ENCODE measurements at regions not wholly inside any gene's neighbourhood (a gene's known extent, or its start where the extent isn't known, plus 50 kb on each side); places are given as distances from the start of the nearest gene placed in this dataset.
A peak's percentile ranks its signal among the peaks of the same experiment; 100 is the strongest.

- ATAC-seq: no peak
- H3K27ac Mint-ChIP-seq: no peak overlapping the region
- H3K36me3 Mint-ChIP-seq: no peaks in the 10 kb centered on the region
- H3K9me3 Mint-ChIP-seq: no peaks in the 10 kb centered on the region
- DNase-seq (ENCODE audit: low spot score in 2 of 2): no peak
These were observed 129.5 kb downstream of the TMEM26 start for GRCh38 chr10:61323726-61324125.

GRCh38 chr10:61321041-61321857 lies 131.9 kb downstream of the TMEM26 start:
- DNase-seq (ENCODE audit: low spot score in 2 of 2): no peak
- Mint-ChIP-seq H3K27ac (no peak overlapping the region), H3K36me3 (no peaks in the 10 kb centered on the region), H3K9me3 (no peaks in the 10 kb centered on the region)
- no peak for ATAC-seq

- no peaks in the 10 kb centered on the region for H3K9me3 Mint-ChIP-seq
- no peak for ATAC-seq
- DNase-seq (ENCODE audit: low spot score in 2 of 2): no peak
- no peaks in the 10 kb centered on the region for H3K36me3 Mint-ChIP-seq
- H3K27ac Mint-ChIP-seq: no peak overlapping the region
These were observed 133.0 kb downstream of the TMEM26 start for GRCh38 chr10:61320257-61320587.

GRCh38 chr10:61319386-61320256 lies 133.6 kb downstream of the TMEM26 start:
- no peaks in the 10 kb centered on the region for H3K36me3 Mint-ChIP-seq
- ATAC-seq: no peak
- no peak overlapping the region for H3K27ac Mint-ChIP-seq

GRCh38 chr10:61318429-61318828 lies 134.8 kb downstream of the TMEM26 start:
- DNase-seq (ENCODE audit: low spot score in 2 of 2) (no peak), ATAC-seq (no peak)
- Mint-ChIP-seq H3K27ac (no peak overlapping the region), H3K9me3 (no peaks in the 10 kb centered on the region), H3K36me3 (no peaks in the 10 kb centered on the region)

More at GRCh38 chr10:61319386-61320256, 133.6 kb downstream of the TMEM26 start:
- no peak for DNase-seq (ENCODE audit: low spot score in 2 of 2)
- H3K9me3 Mint-ChIP-seq: no peaks in the 10 kb centered on the region

- no peaks in the 10 kb centered on the region for H3K36me3 Mint-ChIP-seq
- no peak for ATAC-seq
- no peaks in the 10 kb centered on the region for H3K9me3 Mint-ChIP-seq
- DNase-seq (ENCODE audit: low spot score in 2 of 2): no peak
- H3K27ac Mint-ChIP-seq: no peak overlapping the region
These were observed 135.5 kb downstream of the TMEM26 start for GRCh38 chr10:61317706-61318105.

GRCh38 chr10:61316676-61317265 lies 136.4 kb downstream of the TMEM26 start:
- Mint-ChIP-seq H3K36me3 (no peaks in the 10 kb centered on the region), H3K9me3 (no peaks in the 10 kb centered on the region), H3K27ac (no peak overlapping the region)
- ATAC-seq (no peak), DNase-seq (ENCODE audit: low spot score in 2 of 2) (no peak)

- no peaks in the 10 kb centered on the region for H3K9me3 Mint-ChIP-seq
- ATAC-seq: no peak
These were observed 138.9 kb downstream of the TMEM26 start for GRCh38 chr10:61314273-61314672.

GRCh38 chr10:61313460-61313859 lies 139.7 kb downstream of the TMEM26 start:
- Mint-ChIP-seq H3K9me3 (no peaks in the 10 kb centered on the region), H3K27ac (peak overlapping the region; percentile 9 to 33), H3K36me3 (no peaks in the 10 kb centered on the region)
- DNase-seq (ENCODE audit: low spot score in 2 of 2): no peak
- ATAC-seq: no peak

More at GRCh38 chr10:61314273-61314672, 138.9 kb downstream of the TMEM26 start:
- DNase-seq (ENCODE audit: low spot score in 2 of 2): no peak
- Mint-ChIP-seq H3K27ac (no peak overlapping the region), H3K36me3 (no peaks in the 10 kb centered on the region)

- ATAC-seq (no peak), DNase-seq (ENCODE audit: low spot score in 2 of 2) (no peak)
- H3K36me3 Mint-ChIP-seq: no peaks in the 10 kb centered on the region
- H3K9me3 Mint-ChIP-seq: peaks cover 0 to 3% of the 10 kb centered on the region in 2 donors
- no peak overlapping the region for H3K27ac Mint-ChIP-seq
These were observed 148.4 kb downstream of the TMEM26 start for GRCh38 chr10:61304746-61305145.

- no peak overlapping the region for H3K27ac Mint-ChIP-seq
- DNase-seq (ENCODE audit: low spot score in 2 of 2) (no peak), ATAC-seq (no peak)
- H3K9me3 Mint-ChIP-seq: peaks cover 4 to 11% of the 10 kb centered on the region in 2 donors
- peaks cover 0 to 5% of the 10 kb centered on the region in 2 donors for H3K36me3 Mint-ChIP-seq
These were observed 151.1 kb downstream of the TMEM26 start for GRCh38 chr10:61302124-61302523.

- ATAC-seq (no peak), DNase-seq (ENCODE audit: low spot score in 2 of 2) (no peak)
- H3K36me3 Mint-ChIP-seq: peaks cover 0 to 5% of the 10 kb centered on the region in 2 donors
- peaks cover 4 to 11% of the 10 kb centered on the region in 2 donors for H3K9me3 Mint-ChIP-seq
- no peak overlapping the region for H3K27ac Mint-ChIP-seq
These were observed 151.6 kb downstream of the TMEM26 start for GRCh38 chr10:61301575-61301974.

GRCh38 chr10:61299841-61300240 lies 153.3 kb downstream of the TMEM26 start:
- Mint-ChIP-seq H3K27ac (no peak overlapping the region), H3K36me3 (peaks cover 0 to 5% of the 10 kb centered on the region in 2 donors), H3K9me3 (peaks cover 4 to 11% of the 10 kb centered on the region in 2 donors)
- ATAC-seq: no peak
- DNase-seq (ENCODE audit: low spot score in 2 of 2): no peak

GRCh38 chr10:61299156-61299555 lies 154.0 kb downstream of the TMEM26 start:
- no peak for ATAC-seq

GRCh38 chr10:61298194-61298593 lies 155.0 kb downstream of the TMEM26 start:
- Mint-ChIP-seq H3K9me3 (peaks cover 4 to 11% of the 10 kb centered on the region in 2 donors), H3K27ac (no peak overlapping the region), H3K36me3 (peaks cover 0 to 5% of the 10 kb centered on the region in 2 donors)
- no peak for ATAC-seq
- DNase-seq (ENCODE audit: low spot score in 2 of 2): no peak

More at GRCh38 chr10:61299156-61299555, 154.0 kb downstream of the TMEM26 start:
- Mint-ChIP-seq H3K27ac (no peak overlapping the region), H3K36me3 (peaks cover 0 to 5% of the 10 kb centered on the region in 2 donors), H3K9me3 (peaks cover 4 to 11% of the 10 kb centered on the region in 2 donors)
- DNase-seq (ENCODE audit: low spot score in 2 of 2): no peak

- Mint-ChIP-seq H3K9me3 (peaks cover 4 to 10% of the 10 kb centered on the region in 2 donors), H3K36me3 (peaks cover 0 to 5% of the 10 kb centered on the region in 2 donors), H3K27ac (no peak overlapping the region)
- DNase-seq (ENCODE audit: low spot score in 2 of 2) (no peak), ATAC-seq (no peak)
These were observed 157.0 kb downstream of the TMEM26 start for GRCh38 chr10:61296161-61296560.

- DNase-seq (ENCODE audit: low spot score in 2 of 2) (no peak), ATAC-seq (no peak)
- peaks cover 4 to 6% of the 10 kb centered on the region in 2 donors for H3K9me3 Mint-ChIP-seq
- H3K36me3 Mint-ChIP-seq: peaks cover 0 to 5% of the 10 kb centered on the region in 2 donors
- no peak overlapping the region for H3K27ac Mint-ChIP-seq
These were observed 159.1 kb downstream of the TMEM26 start for GRCh38 chr10:61294131-61294530.
